Panc1 (cell line): ENCODE measurements at regions not wholly inside any gene's neighbourhood (a gene's known extent, or its start where the extent isn't known, plus 50 kb on each side); places are given as distances from the start of the nearest gene placed in this dataset.
"Not testable (repeated sequence)": the region's sequence is repeated elsewhere in the genome, so short reads cannot be mapped to it uniquely, and the experiment has no call there.

Source experiments
- ATAC-seq: fragments of 200-7000 bp; cut with Tn5 transposase; 2 replicates; pipeline ENCODE4 v1.9.1; 2020; ENCODE audit warnings: mild to moderate bottlenecking, moderate library complexity
- BruUV-seq: library from RNA; stranded (reverse); fragments of 400-500 nt; replicated peaks from 2 replicates; lab custom pipeline; 2021; lab: Mats Ljungman, UMichigan
- CTCF ChIA-PET: fragments of 300-600 bp; sonication (Branson Sonifier 250); formaldehyde crosslinking; loops from one replicate; lab custom pipeline; 2022; ENCODE audit warnings: antibody characterized with exemption; lab: Charles Lee
- POLR2A ChIA-PET: fragments of 300-600 bp; sonication (Branson Sonifier 250); formaldehyde crosslinking; loops from one replicate; lab custom pipeline; 2022; ENCODE audit warnings: antibody characterized with exemption; lab: Charles Lee
- DNase-seq: peaks from one replicate; pipeline ENCODE4 v3.0.0-alpha.2; 2010; ENCODE audit warnings: low read depth, low spot score
- H3K27ac ChIP-seq: 2 replicates; pipeline ENCODE4 v1.5.1; 2011; ENCODE audit warnings: mild to moderate bottlenecking, low read length, inconsistent platforms
- H3K27me3 ChIP-seq: fragments of 200-500 bp; sonication (Bioruptor generic); 2 replicates; pipeline ENCODE4 v1.6.0; 2014; ENCODE audit warnings: low read length, inconsistent platforms; ENCODE audit not compliant: control insufficient read depth, insufficient read depth
- H3K36me3 ChIP-seq: fragments of 200-500 bp; sonication (Bioruptor generic); 2 replicates; pipeline ENCODE4 v1.5.1; 2014; ENCODE audit warnings: inconsistent platforms, mild to moderate bottlenecking, low read length, moderate library complexity; ENCODE audit not compliant: control insufficient read depth, insufficient read depth
- H3K4me1 ChIP-seq: 2 replicates; pipeline ENCODE4 v1.5.1; 2011; ENCODE audit warnings: inconsistent platforms, mild to moderate bottlenecking, low read length, moderate library complexity; ENCODE audit not compliant: control insufficient read depth, insufficient read depth
- H3K4me3 ChIP-seq, 2 experiments: 2 replicates each; pipeline ENCODE4 v1.5.1; 2011 to 2012; ENCODE audit warnings: low read depth in 2 of 2, low read length in 2 of 2, mild to moderate bottlenecking in 2 of 2, inconsistent platforms in 1 of 2, moderate library complexity in 1 of 2
- H3K9me3 ChIP-seq: fragments of 200-500 bp; sonication (Bioruptor generic); 2 replicates; pipeline ENCODE4 v1.5.1; 2014; ENCODE audit warnings: low read depth, mild to moderate bottlenecking, inconsistent platforms, low read length, moderate library complexity; ENCODE audit not compliant: control insufficient read depth, insufficient read depth
- POLR2AphosphoS5 ChIP-seq: IDR thresholded peaks from 2 replicates; pipeline ENCODE4 v1.6.1; 2012; ENCODE audit warnings: mild to moderate bottlenecking, low read depth, low read length, moderate library complexity
- SIN3A ChIP-seq: IDR thresholded peaks from 2 replicates; pipeline ENCODE4 v1.6.1; 2012; ENCODE audit warnings: low read depth, mild to moderate bottlenecking, low read length, moderate library complexity, borderline replicate concordance; ENCODE audit not compliant: insufficient read depth
- TCF7L2 ChIP-seq: IDR thresholded peaks from 2 replicates; pipeline ENCODE4 v1.6.1; 2011; ENCODE audit warnings: mild to moderate bottlenecking, low read depth, low read length, inconsistent platforms
- in situ Hi-C: cut with HindIII; loops from 2 replicates; pipeline ENCODE4 v1.10.0; 2016; ENCODE audit warnings: low sequenced_read_pairs, low pct_unique_long_range_greater_than_20kb
- intact Hi-C: fragments of 100-400 bp; cut with micrococcal nuclease; formaldehyde crosslinking; loops from one replicate; pipeline ENCODE4 v1.10.0; 2022; ENCODE audit not compliant: unreplicated experiment
- TF ChIP-seq, protein P1 (sequence below): fragments of 450-650 bp; IDR thresholded peaks from 2 replicates; pipeline ENCODE4 v1.5.1; 2017; ENCODE audit warnings: mild to moderate bottlenecking
- TF ChIP-seq, protein P2 (sequence below), 2 experiments: IDR thresholded peaks; 2 replicates each; pipeline ENCODE4 v1.6.1; 2011 to 2012; ENCODE audit warnings: low read depth in 2 of 2, control low read depth in 1 of 2, low read length in 1 of 2, mild to moderate bottlenecking in 1 of 2, moderate library complexity in 1 of 2; ENCODE audit not compliant: insufficient read depth in 1 of 2

DNA sequence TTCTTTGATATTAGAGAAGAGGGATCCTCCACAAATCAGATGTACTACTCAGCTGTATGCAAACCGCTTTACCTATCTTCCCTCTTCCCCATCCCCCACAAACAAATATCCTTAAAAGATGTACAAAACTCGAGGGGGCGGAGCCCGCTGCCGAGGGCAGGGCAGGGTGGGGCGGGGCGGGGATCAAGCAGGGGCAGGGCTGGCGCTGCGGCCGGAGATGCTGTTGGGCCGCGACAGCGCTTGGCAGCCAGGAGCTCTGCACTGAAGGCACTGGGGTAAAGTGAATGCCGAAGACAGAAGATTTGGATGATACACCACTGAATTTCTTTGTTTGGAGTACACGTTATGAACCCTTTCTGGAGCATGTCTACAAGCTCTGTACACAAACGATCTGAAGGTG is 474.8 kb downstream of the CDH10 start:
- in situ Hi-C loops: no loop called here
- no peak for DNase-seq

DNA sequence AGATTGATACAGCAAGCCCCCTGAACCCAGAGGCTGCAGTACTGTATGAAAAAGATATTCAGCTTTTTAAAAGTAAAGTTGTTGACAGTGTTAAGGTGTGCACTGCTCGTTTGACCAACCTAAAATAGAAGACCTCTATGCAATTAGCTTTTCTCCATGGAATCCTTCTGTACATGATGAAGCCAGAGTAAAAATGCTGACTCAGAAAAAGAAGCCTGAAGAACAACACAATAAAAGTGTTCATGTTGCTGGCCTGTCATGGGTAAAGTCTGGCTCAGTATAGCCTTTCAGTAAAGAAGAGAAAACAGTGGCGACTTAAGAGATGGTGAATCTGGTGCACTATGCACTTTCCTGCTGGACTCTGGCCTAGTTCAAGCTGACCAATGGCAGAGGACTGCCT is 473.8 kb downstream of the CDH10 start:
- ATAC-seq, H3K4me3 ChIP-seq, intact Hi-C loops, H3K27ac ChIP-seq, H3K27me3 ChIP-seq, DNase-seq, in situ Hi-C loops, H3K9me3 ChIP-seq, H3K4me1 ChIP-seq, POLR2A ChIA-PET, H3K36me3 ChIP-seq, BruUV-seq, CTCF ChIA-PET: not testable (repeated sequence)

More for the DNA sequence above, 474.8 kb downstream of the CDH10 start:
- TF ChIP-seq, protein P1, sequence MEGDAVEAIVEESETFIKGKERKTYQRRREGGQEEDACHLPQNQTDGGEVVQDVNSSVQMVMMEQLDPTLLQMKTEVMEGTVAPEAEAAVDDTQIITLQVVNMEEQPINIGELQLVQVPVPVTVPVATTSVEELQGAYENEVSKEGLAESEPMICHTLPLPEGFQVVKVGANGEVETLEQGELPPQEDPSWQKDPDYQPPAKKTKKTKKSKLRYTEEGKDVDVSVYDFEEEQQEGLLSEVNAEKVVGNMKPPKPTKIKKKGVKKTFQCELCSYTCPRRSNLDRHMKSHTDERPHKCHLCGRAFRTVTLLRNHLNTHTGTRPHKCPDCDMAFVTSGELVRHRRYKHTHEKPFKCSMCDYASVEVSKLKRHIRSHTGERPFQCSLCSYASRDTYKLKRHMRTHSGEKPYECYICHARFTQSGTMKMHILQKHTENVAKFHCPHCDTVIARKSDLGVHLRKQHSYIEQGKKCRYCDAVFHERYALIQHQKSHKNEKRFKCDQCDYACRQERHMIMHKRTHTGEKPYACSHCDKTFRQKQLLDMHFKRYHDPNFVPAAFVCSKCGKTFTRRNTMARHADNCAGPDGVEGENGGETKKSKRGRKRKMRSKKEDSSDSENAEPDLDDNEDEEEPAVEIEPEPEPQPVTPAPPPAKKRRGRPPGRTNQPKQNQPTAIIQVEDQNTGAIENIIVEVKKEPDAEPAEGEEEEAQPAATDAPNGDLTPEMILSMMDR: no peak
- TF ChIP-seq, protein P2, sequence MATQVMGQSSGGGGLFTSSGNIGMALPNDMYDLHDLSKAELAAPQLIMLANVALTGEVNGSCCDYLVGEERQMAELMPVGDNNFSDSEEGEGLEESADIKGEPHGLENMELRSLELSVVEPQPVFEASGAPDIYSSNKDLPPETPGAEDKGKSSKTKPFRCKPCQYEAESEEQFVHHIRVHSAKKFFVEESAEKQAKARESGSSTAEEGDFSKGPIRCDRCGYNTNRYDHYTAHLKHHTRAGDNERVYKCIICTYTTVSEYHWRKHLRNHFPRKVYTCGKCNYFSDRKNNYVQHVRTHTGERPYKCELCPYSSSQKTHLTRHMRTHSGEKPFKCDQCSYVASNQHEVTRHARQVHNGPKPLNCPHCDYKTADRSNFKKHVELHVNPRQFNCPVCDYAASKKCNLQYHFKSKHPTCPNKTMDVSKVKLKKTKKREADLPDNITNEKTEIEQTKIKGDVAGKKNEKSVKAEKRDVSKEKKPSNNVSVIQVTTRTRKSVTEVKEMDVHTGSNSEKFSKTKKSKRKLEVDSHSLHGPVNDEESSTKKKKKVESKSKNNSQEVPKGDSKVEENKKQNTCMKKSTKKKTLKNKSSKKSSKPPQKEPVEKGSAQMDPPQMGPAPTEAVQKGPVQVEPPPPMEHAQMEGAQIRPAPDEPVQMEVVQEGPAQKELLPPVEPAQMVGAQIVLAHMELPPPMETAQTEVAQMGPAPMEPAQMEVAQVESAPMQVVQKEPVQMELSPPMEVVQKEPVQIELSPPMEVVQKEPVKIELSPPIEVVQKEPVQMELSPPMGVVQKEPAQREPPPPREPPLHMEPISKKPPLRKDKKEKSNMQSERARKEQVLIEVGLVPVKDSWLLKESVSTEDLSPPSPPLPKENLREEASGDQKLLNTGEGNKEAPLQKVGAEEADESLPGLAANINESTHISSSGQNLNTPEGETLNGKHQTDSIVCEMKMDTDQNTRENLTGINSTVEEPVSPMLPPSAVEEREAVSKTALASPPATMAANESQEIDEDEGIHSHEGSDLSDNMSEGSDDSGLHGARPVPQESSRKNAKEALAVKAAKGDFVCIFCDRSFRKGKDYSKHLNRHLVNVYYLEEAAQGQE (IDR thresholded peaks at IDR 0.05; ENCODE audit: insufficient read depth in 1 of 2, low read depth in 2 of 2, low read length in 1 of 2): no peak
- TF ChIP-seq SIN3A: no peak
- no peak for TF ChIP-seq POLR2AphosphoS5
- no peak for TF ChIP-seq TCF7L2
- no peak overlapping the region for H3K4me3 ChIP-seq
- H3K9me3 ChIP-seq: no peaks in the 10 kb centered on the region
- no TSS peak for BruUV-seq
- no peak for ATAC-seq
- no peaks in the 10 kb centered on the region for H3K36me3 ChIP-seq
- intact Hi-C loops: no loop called here
- CTCF ChIA-PET: no interaction called here
- no peaks in the 10 kb centered on the region for H3K4me1 ChIP-seq
- H3K27me3 ChIP-seq: no peaks in the 10 kb centered on the region
- POLR2A ChIA-PET: no interaction called here
- no peak overlapping the region for H3K27ac ChIP-seq

DNA sequence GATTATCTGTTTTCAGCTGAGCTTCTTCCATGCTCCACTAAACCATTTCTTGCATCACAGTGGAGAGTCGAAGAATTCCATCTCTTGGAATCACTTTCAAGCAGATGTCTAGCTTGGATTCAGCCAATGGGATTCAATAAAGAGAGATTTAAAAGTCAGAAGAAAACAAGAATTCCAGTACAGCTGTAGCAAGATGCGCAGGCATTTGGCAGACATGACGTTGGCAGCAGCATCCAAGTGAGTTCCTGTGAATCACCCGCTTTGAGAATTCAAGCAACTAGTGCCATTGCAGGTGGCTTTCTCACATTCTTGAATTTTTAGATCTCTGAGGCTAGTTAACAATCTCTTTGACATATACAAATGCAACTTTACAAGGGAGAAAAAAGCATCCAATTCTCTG is 467.0 kb downstream of the CDH10 start:
- ATAC-seq (no peak), DNase-seq (no peak)
- TF ChIP-seq, protein P2 (IDR thresholded peaks at IDR 0.05; ENCODE audit: insufficient read depth in 1 of 2, low read depth in 2 of 2, low read length in 1 of 2): no peak
- TF ChIP-seq, protein P1: no peak
- TF ChIP-seq POLR2AphosphoS5 (no peak), TCF7L2 (no peak), SIN3A (no peak)
- Histone ChIP-seq H3K4me3 (no peak overlapping the region), H3K4me1 (no peaks in the 10 kb centered on the region), H3K27me3 (no peaks in the 10 kb centered on the region), H3K36me3 (no peaks in the 10 kb centered on the region), H3K27ac (no peak overlapping the region), H3K9me3 (no peaks in the 10 kb centered on the region)
- in situ Hi-C loops (no loop called here), intact Hi-C loops (no loop called here)
- BruUV-seq: no TSS peak
- CTCF ChIA-PET: no interaction called here
- POLR2A ChIA-PET: no interaction called here
